HG02798 (cell line): ENCODE measurements at regions not wholly inside any gene's neighbourhood (a gene's known extent, or its start where the extent isn't known, plus 50 kb on each side); places are given as distances from the start of the nearest gene placed in this dataset.
"Not testable (repeated sequence)": the region's sequence is repeated elsewhere in the genome, so short reads cannot be mapped to it uniquely, and the experiment has no call there.

Experiments
- ATAC-seq: cut with Tn5 transposase; IDR thresholded peaks from one replicate; pipeline ENCODE4 v1.9.1; 2021; ENCODE audit warnings: mild to moderate bottlenecking; ENCODE audit not compliant: unreplicated experiment, poor library complexity

DNA sequence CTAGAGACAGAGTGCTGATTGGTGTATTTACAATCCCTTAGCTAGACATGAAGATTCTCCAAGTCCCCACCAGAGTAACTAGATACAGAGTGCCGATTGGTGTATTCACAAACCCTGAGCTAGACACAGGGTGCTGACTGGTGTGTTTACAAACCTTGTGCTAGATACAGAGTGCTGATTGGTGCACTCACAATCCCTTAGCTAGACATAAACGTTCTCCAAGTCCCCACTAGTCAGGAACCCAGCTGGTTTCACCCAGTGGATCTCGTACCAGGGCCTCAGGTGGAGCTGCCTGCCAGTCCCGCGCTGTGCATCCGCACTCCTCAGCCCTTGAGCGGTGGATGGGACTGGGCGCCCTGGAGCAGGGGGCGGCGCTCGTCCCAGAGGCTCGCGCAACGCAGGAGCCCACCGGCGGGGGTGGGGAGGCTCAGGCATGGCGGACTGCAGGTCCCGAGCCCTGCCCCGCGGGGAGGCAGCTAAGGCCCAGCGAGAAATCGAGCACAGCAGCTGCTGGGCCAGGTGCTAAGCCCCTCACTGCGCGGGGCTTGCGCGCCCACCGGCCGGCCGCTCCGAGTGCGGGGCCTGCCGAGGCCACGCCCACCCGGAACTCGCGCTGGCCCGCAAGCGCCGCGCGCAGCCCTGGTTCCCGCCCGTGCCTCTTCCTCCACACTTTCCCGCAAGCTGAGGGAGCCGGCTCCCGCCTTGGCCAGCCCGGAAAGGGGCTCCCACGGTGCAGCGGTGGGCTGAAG lies 204.0 kb upstream of the SLITRK1 start:
- not testable (repeated sequence) for ATAC-seq

DNA sequence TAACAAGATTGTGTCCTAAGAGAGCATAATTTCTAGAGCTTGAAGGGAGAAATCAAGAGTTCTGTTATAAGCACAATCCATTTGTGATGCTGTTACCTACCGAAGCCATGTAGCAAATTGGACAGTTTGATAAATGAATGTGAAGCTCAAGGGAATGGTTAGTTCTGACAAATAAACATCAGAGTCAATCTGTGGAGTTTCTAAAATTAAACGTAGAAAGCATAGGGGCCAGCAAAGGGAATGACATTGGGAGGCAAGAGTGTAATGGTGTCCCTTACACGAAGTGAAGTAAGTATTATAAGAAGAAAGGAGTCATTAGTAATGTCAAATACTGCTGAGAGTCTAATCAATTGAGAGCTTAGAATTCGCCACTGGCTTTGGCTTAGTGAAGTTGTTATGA lies 200.2 kb upstream of the SLITRK1 start:
- no peak for ATAC-seq

DNA sequence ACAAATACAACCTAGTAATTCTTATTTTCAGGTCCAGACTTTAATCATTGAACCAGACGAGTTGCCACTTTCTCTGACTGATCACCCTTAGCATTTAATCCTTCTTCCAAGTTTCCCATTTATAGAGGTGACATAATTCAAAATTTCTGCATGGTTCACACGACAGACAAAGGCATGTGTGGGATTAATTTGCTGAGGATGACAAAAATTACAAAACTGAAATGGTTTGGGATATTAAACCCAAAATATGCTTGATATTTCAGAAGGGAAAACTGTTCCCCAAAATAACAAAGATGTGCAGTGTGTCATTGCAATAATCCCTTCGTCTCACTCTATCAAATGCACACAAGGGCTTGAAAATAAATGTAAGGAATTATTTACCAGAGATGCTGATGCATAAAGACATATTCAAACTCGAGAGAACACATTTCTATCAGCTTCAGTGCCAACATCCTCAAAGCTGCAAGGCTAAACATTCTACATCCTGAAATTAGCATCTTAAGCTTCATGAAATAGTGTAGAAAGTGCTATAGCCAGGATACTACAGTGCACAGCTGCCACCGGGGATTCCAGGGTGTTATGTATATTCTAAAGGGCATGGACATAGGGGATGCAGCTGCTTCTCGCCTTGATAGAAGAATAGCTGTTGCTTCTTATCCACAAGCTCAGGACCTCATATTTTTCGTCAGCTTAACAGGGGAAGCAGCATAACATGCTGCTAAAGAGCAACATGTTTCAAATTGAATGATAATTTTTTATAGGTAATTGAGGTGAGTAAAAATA lies 198.7 kb upstream of the SLITRK1 start:
- ATAC-seq = no peak

DNA sequence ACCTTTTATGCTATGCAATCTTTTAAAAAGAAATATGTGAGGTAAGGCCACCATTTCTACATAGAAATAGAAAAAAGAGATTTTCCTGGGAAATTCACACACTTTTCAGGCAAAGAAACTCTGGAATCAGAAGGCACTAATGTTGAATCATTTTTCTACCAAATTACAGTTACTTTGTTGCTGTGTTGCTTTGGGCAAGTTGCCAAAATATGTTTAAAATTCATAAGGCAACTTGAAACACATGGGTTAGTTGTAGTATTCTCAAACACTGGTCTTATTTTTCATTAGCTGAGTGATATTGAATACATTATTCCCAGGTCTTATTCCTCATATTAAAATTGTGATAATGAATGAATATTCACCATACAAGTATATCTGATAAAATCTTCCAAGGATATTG lies 195.0 kb upstream of the SLITRK1 start:
- no peak for ATAC-seq

DNA sequence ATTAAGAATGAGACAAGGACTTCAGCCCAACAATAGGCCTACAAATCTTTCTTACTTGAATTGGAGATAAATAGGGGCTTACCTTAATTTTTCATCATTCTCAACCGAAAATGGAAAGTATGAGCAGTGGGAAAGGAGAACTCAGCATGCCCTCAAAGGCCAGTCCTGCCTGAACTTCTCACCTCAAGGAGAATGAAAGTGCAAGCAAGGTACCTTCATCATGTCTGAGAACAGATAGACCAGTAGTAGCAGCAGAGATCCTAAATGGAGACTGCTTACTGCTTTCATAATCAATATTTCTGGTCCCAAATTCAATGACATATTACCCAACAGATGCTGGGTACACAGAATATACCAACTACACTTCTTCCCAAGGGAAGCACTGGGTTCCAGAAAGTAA lies 194.0 kb upstream of the SLITRK1 start:
- no peak for ATAC-seq

DNA sequence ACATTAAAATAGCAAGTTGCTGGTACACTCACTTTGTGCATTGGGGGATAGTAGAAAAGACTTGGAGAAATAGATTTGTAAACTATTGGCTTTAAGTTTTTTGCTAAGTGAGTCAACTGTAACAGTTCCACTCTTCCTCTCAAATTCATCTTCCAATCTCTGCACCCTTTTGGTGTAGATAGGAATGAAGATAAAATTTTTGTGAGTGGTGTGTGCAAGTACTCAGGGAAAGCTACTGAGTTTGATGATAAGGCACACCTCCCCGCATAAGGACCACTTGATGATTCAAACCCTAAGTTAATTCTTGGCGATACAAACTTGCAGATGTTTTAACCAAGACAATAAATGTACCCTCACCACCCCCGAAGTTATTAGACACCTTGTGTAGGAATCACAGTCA lies 168.3 kb upstream of the SLITRK1 start:
- ATAC-seq = no peak

DNA sequence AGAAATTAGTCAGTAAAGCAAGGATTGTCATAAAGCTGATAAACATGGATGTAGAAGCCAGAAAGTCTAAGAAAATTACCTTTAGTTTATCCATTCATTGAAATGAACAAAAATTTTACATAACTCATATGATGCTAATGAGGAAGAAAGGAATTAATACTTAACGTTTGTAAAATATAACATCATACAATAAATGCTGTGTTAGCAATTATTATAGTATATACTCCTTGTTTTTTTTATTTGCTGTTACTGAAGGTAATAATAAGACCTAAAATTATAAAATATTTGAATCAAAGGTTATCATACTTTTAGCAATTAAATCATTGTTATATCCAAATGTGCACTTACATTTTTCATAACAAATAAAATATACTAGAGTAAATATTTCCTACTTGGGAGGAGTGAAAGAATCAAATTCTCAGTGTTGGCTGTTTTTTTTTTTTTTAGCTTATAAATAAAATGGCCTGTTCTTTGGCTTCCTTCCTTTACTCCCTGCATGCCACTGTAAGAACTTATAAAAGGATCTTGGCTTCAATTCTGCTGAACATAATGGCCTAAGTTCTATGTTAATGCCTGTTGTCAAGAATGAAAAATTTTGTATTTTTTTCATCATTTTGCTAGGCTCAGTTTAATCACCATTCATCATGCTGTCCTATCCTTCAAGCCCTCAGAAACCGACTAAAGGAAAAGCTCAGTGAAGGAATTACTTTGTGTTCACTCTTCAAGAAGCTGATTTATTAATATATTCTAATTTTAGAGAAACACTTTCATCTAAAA lies 167.4 kb upstream of the SLITRK1 start:
- ATAC-seq = no peak

DNA sequence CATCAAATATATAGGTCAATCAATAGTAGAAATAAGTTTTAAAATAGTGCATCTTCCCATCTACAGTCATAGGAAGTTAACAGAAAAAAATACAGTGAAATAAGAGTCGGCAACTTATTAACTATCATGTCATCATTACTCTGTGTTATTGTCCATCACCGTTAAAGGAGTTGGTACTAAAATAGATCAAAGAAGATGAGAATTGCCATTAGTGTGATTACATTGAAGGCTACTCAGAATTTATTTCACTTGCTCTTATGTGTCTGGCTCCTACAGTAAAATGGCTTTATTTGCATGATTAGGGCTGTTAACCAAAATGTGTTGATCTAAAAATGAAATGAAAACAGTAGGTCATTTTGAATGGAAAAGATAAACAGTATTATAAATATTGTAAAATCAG lies 162.5 kb upstream of the SLITRK1 start:
- no peak for ATAC-seq

DNA sequence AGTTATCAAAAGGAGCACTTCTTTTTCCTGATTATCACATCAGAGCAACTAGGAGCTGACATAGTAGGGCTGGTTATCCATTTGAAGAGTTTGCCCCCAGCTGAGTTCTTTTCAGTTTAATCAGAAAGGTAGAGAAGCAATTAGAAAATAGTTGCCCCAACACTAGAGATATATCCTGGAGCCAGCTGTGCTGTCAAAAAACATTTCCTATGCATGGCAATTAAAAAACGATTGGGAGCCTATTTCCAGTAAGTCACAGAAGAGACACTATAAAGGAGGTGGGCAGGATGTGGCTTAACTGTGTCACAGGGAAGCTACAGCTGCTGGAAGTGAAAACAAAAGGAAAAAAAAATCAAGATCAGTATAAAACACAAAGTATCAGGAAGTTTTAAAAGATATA lies 155.7 kb upstream of the SLITRK1 start:
- ATAC-seq = no peak

DNA sequence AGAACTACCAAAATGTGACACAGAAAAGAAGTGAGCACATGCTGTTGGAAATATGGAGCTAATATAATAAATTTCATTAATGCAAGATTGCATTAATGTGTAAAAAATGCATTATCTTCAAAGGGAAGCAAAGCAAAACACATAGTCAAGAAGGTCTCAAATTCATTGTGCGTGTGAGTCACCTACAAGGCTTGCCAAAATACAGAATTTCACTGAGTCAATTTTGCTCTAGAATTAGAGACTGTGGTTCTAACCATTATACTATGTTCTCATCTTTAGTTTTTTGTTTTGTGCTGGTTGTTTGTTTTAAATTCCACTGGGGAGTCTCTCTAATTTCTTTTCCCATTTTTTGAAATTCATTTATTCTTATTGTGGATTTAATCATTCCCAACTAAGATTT lies 149.8 kb upstream of the SLITRK1 start:
- ATAC-seq = no peak

DNA sequence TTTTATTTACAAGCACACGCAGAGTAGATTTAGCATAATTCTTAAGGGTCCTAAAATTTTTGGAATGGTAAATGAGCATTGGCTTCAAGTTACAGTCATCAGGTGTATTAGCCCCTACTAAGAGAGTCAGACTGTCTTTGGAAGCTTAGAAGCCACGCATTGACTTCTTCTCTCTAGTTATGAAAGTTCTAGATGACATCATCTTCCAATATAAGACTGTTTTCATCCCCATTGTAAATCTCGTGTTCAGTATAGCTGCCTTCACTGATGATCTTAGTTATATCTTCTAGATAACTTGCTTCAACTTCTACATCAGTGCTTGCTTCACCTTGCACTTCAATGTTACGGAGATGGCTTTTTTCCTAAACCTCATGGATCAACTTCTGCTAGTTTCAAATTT lies 148.8 kb upstream of the SLITRK1 start:
- no peak for ATAC-seq

DNA sequence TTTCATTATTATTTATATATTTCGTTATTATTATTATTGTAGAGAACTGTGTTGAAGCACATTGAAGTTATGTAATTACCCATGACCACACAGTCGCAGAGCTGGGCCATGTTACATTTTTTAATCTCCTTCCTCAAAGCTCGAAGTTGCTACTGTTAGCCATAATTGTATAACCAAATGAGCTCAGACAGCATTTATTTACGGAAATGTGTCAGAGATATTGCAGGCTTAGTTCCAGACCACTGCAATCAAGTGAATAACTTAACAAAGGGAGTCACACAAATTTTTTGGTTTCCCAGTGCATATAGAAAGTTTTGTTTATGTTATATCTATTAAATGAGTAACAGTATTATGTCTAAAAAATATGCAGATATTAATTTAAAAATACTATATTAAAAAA lies 147.1 kb upstream of the SLITRK1 start:
- no peak for ATAC-seq

DNA sequence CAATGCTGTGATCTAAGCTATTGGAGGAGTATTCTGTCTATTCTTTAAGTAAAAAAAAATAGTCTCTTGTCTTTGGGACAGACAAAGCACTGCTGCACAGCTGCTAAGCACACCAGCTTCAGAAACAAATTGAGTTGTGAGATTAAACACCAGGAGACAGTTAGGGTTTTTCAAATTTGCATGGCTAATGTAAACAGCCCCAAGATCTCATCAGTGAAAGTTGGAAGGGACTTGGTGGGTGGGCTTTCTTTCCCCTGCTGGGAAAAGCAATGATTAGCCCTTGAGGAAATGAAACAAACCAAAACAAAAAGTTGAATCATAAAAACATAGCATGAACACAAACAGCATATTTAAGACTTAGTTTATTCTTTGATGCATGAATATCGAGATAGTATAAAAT lies 143.6 kb upstream of the SLITRK1 start:
- ATAC-seq = no peak

DNA sequence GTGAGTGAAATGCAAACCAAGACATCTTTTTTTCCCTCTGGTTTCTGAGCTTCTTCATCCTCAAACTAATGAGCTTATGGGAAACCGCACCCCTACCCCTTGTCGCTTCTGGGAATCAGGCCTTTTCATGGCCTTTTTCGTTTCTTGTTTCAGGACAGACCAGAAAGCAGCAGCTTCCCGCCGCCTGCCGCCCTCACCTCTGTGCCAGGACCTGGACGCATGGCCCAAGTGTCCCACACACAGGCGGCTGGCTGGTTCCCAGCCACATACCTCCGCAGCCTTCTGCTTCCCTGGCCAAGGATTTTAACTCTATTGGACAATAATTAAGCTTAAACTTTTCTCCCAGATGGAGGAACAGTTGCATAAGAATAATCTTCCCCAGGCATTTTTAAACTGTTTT lies 114.1 kb upstream of the SLITRK1 start:
- no peak for ATAC-seq

DNA sequence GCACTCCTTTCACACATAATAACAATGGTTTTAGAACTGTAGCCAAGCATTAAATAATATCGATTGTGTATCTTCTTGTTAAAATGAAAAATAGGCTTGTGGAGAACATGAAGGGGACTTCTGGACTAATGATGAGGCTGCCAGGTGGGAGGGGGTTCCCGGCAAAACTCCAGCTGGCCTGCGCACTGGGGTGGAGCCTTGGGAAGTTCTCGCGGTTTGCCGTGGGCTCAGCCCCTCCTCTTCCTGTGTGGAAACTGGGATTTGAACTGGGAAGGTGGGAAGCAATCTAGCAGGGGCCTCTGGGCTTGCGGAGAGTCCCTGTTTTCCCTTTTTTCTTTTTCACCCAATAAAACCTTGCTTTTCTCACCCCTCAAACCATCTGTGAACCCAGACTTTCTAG lies 113.7 kb upstream of the SLITRK1 start:
- no peak for ATAC-seq

DNA sequence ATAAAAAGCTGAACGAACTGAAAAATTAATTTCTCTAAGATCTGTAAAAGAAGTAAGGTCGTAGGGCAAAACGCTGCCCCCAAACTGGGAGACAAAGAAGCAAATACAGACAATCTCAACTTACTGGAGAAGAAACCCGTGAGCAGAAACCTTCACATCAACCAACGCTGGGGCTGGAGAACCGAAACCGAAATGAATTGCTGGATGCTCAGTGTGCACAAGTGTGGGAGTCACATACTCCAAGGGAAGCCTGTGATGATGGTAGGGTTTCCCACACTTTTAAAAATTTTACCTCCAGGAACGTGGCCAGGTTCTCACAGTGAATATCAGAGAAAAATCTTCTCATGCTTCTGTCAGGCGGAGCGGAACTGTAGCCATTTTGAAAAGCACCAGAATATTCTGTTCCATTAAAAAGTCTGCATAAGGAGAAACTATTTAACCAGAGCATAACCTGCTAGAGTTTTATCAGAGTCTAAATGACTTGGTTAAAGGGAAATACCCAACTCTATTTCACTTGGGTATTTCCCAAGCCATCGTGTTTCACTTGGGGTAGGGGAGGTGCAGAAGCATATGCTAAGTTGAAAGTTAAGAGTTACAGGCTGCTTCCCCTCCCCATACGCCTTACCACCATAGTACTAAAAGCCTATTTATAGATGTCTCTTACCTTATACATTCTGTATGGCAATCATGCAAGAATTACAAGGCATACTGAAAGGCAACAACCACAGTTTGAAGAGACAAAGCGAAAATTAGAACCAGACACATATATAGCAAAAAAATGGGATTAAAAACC lies 110.5 kb upstream of the SLITRK1 start:
- no peak for ATAC-seq

DNA sequence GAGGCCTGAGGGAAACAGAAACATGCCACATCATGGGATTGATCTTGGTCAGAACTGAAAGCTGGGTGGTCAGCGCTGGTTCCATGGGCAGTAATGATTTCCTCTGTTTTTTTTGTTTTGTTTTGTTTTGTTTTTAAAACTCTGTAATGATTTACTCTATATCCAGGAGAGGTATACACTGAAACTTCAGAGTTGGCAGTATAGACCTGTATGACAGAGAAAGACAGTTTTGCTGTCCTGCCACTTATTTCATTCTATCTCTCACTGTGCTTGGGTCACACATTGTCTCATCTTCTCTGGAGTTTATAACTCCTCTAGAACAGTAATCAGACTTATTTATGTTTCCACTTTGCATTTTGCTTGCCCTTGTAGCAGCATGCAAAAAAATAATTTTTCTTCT lies 105.1 kb upstream of the SLITRK1 start:
- no peak for ATAC-seq

DNA sequence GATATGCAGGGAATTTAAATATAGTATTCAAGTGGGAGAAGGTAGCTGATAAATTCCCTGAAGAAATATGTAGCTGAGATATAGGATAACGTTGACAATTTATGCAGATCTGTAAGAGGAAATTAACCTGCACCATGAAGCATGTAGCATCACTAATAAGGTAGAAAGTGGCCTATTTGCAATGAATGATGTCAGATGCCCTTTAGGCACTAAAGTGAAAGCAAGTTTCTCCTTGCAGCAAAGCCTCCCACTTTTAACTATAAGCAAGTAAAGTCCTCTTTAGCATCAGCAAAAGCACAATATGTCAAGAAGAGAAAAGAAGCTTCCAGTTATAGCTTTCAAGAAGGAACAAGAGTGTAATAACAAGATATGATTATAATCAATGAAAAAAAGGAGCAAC lies 102.5 kb upstream of the SLITRK1 start:
- no peak for ATAC-seq

DNA sequence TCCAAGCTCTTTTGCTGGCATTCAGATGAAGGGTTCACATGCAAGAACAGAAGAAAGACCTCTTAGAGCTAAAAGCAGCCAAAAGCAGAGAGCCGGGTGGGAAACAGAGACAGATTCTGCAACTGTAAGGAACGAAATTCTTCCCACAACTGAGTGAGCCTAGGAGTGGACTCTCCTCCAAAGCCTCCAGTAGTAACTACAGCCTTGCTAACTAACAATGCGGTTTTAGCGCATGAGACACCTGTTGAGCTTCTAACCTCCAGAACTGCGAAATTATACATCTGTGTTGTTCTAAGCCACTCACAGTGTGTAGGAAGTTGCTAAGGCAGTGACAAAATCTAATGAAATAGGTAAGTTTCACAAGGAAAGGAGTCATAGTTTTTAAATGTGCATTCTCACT lies 98.1 kb upstream of the SLITRK1 start:
- no peak for ATAC-seq

DNA sequence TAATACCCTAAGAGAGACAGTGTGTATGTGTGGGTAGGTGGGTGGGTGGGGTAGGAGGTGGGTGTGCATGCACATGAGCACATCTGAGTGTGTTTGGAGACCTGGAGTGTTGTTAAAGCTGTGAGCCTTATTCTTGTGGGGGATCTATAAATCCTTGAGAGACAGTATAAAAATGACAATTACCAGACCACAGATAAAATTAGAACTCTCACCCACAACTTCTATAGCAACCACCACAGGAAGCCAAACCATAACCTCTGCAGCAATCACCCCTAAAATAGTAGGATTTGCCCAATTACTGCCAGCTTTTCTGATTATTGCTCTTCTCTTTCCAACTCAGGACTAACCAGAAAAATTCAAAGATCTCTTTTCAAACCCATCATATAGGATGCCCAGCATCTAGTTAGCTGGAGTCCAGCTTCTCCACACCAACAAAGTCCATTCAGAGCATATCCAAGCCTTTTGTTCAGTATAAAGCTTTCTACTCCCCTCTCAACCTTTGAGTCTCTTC lies 93.4 kb upstream of the SLITRK1 start:
- ATAC-seq = no peak
